ENCODE measurements at regions not wholly inside any gene's neighbourhood (a gene's known extent, or its start where the extent isn't known, plus 50 kb on each side); places are given as distances from the start of the nearest gene placed in this dataset.

GRCh38 chr16:17557949-17558348 lies 87.2 kb upstream of the XYLT1 start:
- TF ChIP-seq CTCF (IDR thresholded peaks at IDR 0.05): no peak
- no peak for TF ChIP-seq POLR2A (IDR thresholded peaks at IDR 0.05)
- TF ChIP-seq EP300 (IDR thresholded peaks at IDR 0.05): no peak

Measured in ovary (tissue), 3 donors.